Astrocyte of the cerebellum (primary cell): ENCODE measurements at regions not wholly inside any gene's neighbourhood (a gene's known extent, or its start where the extent isn't known, plus 50 kb on each side); places are given as distances from the start of the nearest gene placed in this dataset.

Experiments used
- DNase-seq: peaks from one replicate; pipeline ENCODE4 v3.0.0-alpha.2; 2011; ENCODE audit warnings: low read depth
- H3K4me3 ChIP-seq: 2 replicates; pipeline ENCODE4 v1.5.1; 2011; ENCODE audit warnings: mild to moderate bottlenecking, low read depth, low read length, moderate library complexity
- in situ Hi-C: cut with HindIII; loops from 2 replicates; pipeline ENCODE4 v1.10.0; 2017; ENCODE audit warnings: low sequenced_read_pairs
- TF ChIP-seq, protein P1 (sequence below): IDR thresholded peaks from 2 replicates; pipeline ENCODE4 v1.5.1; 2012; ENCODE audit warnings: low read length, low read depth, moderate library complexity, mild to moderate bottlenecking; ENCODE audit errors: missing control alignments

DNA sequence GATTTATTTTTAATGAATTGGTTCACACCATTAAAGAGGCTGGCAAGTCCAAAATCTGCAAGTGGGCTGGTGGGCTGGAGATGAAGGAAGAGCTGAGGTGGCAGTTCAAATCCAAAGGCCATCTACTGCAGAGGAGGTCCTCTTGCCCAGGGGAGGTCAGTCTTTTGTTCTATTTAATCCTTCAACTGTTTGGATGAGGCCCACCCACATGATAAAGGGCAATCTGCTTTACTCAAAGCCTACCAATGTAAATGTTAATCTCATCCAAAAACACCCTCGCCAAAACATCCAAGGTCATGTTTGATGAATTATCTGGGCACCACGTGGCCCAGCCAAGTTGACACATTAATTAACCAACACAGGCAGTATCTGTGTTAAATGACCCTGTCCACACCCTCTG, 99.0 kb downstream of the RRAGC start:
- TF ChIP-seq, protein P1, sequence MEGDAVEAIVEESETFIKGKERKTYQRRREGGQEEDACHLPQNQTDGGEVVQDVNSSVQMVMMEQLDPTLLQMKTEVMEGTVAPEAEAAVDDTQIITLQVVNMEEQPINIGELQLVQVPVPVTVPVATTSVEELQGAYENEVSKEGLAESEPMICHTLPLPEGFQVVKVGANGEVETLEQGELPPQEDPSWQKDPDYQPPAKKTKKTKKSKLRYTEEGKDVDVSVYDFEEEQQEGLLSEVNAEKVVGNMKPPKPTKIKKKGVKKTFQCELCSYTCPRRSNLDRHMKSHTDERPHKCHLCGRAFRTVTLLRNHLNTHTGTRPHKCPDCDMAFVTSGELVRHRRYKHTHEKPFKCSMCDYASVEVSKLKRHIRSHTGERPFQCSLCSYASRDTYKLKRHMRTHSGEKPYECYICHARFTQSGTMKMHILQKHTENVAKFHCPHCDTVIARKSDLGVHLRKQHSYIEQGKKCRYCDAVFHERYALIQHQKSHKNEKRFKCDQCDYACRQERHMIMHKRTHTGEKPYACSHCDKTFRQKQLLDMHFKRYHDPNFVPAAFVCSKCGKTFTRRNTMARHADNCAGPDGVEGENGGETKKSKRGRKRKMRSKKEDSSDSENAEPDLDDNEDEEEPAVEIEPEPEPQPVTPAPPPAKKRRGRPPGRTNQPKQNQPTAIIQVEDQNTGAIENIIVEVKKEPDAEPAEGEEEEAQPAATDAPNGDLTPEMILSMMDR, result no peak
- H3K4me3 ChIP-seq, result no peak overlapping the region
- no peak for DNase-seq
- in situ Hi-C loops, result no loop called here

DNA sequence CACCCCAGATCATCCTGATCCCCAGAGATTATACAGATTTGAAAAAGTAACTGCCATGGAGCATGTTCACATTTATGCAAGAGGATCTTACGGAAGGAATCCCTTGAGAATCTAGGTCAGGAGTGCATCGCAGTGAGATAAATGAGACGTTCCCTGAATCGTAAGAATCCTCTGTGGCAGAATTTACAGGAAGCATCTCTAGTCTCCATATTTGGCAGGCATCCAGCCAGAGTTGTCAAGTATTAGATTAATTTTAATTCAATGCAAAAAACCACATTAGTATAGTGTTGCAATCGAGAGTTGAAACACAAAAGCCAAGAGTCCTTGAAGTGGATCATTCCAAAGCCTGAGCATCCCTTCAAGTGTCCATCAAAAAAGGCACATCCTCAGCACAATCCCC, 100.8 kb downstream of the RRAGC start:
- TF ChIP-seq, protein P1, result no peak
- no peak for DNase-seq
- in situ Hi-C loops, result no loop called here
- H3K4me3 ChIP-seq, result no peak overlapping the region

DNA sequence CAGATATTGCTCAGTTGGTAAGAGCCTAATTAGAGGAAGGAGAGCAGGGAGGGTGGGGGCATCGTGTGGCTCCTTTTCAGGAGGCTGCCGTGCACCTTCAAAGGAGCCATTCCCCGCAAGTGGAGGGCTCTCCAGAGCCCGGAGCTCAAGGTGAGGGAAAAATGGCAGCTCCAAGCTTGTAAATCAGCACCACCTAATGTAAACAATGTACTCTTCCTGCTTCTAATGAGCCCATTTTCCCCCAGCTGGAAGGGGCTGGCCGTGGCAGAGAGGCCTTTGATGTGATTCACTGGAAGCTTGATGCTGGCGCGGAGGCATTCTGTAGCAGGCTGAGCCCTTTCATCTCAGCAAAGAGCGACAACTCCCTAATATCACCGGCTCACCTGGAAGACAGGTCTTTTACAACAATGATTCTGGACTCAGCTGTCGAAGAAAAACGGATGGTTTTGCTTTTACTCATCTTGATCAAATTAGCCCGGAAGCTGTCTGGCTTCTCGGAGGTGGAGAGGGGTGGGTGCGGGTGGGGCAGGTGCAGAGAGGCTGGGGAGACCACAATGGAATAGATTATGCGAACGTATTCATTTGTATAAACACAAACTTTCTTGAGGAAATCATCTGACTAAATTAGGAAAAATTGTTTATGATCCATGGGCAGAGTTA, 112.5 kb downstream of the RRAGC start:
- DNase-seq, result no peak
- TF ChIP-seq, protein P1, result no peak
- no peak overlapping the region for H3K4me3 ChIP-seq
- in situ Hi-C loops, result no loop called here

DNA sequence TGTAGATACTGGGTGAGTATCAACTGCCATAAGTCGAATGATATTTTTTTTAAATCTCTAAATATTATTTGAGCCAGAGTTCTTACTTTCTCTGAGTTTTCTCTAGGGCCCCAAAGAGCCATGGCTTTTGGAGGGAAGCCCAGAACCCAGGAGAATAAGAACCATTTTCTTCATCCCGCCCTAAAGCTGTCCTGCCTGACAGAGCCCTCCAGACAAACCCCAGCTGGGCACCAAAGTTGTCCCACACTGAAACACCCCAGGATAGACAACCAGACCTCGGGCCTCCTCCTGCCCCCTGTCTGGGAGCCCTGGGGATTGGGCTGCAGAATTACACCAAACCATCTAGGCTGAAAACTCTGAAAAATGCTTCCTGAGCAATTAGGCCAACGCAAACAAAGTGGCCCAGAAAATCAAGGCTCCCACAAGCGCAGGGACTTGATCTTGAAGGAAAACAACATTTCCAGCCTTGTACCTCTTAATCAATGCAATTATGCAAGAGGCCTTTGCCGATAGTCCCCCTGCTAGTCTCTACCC, 113.1 kb downstream of the RRAGC start:
- DNase-seq, result no peak
- in situ Hi-C loops, result no loop called here
- no peak overlapping the region for H3K4me3 ChIP-seq
- TF ChIP-seq, protein P1, result no peak

DNA sequence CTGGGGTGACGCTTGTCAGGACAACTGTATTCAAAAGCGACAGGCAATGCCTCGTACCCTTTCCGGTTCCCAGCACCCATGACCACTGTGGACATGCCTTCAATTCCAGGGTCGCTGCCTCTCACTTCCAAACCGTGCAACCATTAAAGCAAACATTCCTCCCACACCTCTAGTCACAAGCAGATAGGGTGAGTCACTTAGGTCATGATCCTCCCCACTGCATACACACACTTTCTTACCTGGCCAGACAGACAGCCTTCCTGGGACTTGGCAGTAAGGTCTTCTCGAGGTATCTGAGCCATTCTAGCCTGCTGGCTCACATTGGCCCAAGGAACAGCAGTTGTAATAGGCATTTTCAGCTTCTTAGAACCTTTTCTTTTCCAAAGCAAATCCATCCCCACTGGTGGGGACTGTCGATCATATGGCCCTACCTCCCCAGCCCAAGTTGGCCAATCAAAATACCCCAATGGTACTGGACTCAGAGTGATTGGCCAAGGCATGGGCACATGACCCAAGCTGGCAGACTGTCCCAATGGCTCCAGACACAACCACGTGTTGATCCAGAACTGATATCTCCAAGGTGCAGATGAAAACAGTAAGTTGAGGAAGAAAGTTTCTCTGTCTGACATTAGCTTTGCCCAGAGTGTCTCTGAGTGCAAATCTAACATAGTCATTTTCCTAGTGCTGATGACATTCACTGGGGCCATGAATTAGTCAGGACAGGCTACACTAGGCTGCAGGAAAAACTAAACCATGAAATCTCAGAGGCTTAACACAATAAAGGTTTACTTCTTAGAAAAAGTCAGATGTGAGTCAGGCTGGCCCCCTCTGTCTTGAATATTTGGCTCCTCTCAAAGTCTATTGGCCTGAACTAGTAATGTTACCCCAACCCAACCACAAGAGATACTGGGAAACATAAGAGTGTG, 113.8 kb downstream of the RRAGC start:
- in situ Hi-C loops, result no loop called here
- no peak for DNase-seq
- TF ChIP-seq, protein P1, result no peak
- no peak overlapping the region for H3K4me3 ChIP-seq

DNA sequence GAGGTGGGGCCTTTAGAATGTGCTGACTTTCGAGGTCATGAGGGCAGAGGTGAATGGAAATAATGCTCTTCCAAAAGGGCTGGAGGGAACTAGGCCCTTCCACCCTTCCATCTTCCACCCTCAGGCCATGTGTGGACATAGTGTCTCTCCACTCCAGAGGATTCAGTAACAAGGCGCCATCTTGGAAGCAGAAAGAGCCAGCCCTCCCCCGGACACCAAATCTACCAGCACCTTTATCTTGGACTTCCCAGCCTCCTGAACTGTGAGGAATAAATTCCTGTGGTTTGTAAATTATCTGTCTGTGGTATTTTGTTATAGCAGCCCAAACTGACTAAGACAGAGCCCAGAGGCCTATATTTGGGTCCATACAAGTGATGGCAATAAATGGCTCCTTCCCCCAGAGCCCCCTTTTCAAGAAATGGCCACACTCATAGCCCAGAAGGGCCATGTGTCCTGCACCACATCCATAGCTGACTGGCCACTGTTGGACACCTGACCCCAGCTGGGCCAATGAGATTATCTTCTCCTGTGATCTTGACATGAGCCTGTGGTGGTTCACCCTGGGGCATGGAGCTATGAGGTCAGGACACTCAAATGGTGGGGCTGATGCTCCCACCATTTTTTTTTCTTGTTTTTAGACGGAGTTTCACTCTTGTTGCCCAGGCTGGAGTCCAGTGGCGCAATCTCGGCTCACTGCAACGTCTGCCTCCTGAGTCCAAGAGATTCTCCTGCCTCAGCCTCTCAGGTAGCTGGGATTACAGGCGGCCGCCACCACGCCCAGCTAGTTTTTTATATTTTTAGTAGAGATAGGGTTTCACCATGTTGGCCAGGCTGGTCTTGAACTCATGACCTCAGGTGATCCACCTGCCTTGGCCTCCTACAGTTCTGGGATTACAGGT, 114.9 kb downstream of the RRAGC start:
- in situ Hi-C loops, result no loop called here
- TF ChIP-seq, protein P1, result no peak

More for the DNA sequence above, 114.9 kb downstream of the RRAGC start:
- DNase-seq, result no peak
- H3K4me3 ChIP-seq, result no peak overlapping the region
